Activated CD4-positive, CD25-positive, alpha-beta regulatory T cell treated with anti-CD3 and anti-CD28 coated beads, Interleukin-2, amount 50 U/mL, for 24 hours (primary cell): ENCODE measurements at regions not wholly inside any gene's neighbourhood (a gene's known extent, or its start where the extent isn't known, plus 50 kb on each side); places are given as distances from the start of the nearest gene placed in this dataset.
"Not testable (repeated sequence)": the region's sequence is repeated elsewhere in the genome, so short reads cannot be mapped to it uniquely, and the experiment has no call there.

Experiments used
- ATAC-seq, 2 donors: fragments of 150-1000 bp; cut with Tn5 transposase; one replicate each; pipeline ENCODE4 v1.10.0; 2021; ENCODE audit warnings: mild to moderate bottlenecking in 1 of 2, moderate library complexity in 1 of 2

DNA sequence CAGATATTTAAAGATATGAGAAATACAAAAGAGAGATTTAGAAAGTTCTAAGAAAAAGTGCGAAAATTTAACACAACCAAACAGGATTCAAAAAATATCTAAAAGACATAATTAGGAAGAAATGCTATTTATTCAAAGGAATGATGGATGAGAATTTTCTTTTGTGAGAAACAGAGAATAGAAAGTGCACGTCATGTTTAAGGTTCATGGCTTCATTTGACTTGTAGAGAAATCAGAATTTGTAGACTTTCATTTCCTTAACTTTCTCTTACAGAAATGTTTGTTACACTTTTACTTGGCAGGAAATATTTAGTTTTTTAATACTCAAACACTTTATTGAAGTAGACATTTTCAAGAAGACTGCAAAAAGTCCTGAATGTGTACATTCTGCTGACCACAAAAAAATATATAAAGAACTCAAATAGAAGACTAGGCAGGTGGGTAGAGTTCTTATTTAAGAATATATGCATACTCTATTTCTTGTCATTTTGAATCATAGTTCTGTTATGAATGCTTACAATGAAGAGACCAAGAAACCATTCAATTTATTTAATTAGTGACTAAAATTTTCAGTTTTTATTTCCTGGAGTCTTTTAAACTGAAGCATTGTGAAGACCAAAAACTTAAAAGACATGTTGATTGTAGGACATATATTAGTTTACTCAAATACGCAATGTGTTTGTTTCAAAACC lies 710.5 kb upstream of the HS3ST5 start:
- no peak for ATAC-seq

DNA sequence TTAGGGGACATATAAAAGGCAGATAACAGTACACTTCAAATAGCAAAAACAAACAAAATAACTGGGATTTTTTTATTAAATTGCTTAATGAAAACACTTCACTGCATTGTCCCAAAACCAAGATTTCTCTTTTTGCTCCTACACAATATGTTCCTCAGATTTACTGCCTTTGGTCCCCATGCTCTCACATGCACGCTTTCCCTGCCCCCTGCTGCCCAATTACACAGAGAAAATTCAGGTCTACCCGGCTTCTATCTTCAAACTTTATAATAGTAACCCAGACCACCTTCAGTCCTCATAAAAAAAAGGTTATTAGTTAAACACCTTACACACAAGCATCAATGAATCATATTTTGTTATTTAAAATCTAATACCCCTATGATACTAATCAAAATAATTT lies 673.8 kb upstream of the HS3ST5 start:
- ATAC-seq, result no peak

DNA sequence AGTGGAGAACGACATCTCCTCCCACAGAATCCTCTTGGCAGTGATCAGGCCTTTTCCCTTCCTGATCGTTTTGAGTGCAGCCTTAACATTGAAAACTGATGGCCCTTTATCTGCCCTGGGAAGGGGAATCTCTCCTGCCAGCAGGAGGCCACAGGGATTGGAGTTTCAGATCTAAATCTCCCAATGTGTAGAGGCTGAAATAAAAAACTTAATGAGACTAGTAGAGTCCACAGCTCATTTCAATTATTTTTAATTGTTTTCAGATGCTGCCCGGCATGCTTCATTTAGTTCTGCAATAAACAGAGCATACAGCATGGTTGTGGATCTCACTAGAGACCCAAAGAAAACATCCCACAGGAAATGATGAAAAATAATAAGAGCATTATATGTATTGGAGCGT lies 662.2 kb upstream of the HS3ST5 start:
- ATAC-seq, result no peak

DNA sequence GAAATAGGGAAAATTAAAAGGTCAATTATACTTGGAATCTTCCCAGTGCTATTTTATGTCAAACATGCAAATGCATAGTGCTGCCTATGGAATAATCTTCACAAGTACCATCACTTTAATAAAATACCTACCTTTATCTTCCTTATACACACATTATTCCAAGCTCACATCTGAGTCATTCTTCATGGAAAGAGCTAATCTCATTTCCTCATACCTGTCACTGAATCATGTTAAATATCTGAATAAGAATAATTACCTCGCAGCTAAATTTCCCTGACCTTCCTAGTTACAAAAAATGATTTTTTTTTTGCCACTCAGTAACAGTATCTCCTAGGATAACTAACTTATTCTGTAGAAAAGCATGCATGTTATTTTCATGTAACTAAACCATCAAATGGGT lies 661.4 kb upstream of the HS3ST5 start:
- no peak for ATAC-seq

DNA sequence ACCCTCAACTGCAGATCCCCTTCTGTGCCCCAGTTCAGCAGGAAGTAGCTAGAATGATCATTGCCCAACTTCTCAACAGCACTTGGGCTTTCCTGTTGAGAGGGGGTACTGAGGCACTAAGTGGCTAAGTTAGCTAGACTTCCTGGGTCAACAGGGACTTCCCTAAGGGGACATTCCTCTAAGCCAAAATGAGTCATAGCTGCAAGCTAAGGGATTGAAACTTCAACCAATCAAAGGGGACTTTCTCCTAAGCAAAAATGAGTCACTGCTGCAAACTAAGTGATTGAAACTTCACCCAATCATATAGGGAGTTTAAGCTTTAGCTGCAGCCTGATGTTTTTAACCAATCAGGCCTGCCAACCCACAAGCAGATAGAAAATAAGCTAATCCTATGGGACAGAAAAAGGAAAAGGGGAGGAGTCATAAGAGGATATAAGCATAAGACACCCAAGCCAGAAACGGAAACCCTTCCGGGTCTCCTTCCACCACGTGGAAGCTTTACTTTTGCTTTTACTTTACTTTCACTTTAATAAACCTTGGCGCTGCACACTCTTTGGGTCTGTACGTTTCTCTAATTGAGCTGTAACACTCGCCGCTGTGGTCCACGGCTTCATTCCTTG lies 659.0 kb upstream of the HS3ST5 start:
- ATAC-seq, result no peak

DNA sequence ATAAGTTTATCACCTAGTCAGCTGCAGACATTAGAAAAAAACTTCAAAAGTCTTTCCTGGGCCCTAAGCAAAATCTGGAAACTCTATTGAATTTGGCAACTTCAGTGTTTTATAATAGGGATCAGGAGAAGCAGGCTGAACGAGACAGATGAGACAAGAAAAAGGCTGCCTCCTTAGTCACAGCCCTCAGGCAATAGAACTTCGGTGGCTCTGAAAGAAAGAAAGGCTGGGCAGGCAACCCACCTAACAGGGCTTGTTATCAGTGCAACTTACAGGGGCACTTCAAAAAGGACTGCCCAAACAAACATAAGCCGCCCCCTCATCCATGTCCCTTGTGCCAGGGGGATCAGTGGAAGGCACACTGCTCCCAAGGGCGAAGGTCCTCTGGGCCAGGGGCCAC lies 657.9 kb upstream of the HS3ST5 start:
- no peak for ATAC-seq

DNA sequence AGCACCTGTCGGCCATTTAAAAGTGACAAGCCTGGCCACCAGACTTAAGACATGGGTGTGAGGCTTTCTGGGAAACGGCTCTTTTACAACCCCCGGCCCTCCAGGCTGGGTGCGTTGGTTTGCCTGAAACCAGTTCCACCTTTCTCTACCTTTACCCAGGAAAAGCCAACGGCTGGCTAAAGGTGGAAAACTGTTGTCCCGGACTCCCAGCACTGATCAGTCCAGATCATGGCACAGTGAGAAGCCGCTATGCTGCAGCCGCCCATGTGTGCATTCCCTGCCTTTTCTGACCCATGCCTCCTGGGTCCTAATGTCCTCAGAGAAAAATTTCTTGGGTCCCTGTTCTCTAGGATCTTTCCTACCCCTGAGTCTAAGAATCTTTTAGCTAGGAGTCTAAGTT lies 655.7 kb upstream of the HS3ST5 start:
- ATAC-seq, result no peak

DNA sequence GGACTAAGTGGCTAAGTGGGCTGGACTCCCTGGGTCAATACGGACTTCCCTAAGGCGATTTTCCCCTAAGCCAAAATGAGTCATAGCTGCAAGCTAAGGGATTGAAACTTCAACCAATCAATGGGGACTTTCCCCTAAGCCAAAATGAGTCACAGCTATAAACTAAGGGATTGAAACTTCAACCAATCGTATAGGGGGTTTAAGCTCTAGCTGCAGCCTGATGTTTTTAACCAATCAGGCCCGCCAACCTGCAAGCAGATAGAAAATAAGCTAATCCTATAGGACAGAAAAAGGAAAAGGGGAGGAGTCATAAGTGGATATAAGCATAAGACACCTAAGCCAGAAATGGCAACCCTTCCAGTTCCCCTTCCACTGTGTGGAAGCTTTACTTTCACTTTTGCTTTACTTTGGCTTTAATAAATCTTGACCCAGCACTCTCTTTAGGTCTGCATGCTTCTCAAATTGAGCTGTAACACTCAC lies 655.0 kb upstream of the HS3ST5 start:
- peak in 1 of 2 donors; percentile 15 for ATAC-seq

DNA sequence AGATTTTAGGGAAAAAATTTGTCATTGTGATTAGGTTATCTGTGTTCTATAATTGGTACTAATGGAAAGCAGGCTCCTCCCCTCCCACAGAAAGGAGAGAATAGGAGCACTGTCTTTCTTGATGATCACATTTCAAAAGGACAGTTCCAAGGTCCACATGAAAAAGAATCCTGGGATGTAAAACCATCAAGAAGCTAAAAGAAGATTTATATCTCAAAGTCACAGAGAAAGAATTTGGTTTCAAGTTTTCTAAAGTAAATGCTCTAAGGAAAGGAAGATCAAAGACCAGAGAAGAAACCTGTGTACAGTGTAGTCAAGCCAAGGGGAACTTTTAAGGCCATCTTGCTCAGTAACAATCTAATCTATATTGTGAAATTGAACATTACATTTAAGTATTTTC lies 652.7 kb upstream of the HS3ST5 start:
- ATAC-seq, result no peak

DNA sequence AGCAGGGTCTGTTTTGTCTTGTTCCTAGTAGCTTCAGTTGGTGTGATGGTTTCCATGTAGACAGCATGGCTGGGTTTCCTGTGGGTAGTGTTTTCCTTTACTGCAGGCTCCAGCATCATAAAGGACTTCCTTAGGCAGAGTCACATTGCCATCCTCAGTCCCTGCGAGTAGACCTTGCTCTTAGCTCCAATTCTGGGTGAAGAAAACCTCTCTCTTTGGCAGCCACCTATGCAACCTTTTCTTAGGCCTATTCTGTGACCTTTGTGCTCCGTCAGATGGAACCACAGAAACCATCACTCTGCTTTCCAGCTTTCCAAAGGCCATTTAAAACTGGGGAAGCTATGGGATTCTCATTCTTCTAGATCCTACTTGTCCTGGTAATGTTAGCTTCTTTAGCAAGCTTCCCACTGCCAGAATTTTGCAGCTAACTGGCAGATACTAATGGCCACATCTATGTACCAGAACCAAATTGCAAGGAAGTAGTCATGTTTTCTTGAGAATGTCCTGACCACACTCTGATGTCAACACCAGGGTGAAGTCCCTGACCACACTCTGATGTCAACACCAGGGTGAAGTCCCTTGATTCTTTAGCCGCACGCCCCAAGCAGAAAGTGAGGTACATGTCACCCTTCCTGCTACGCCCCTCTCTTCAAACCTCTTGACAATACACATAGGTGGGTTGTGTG lies 646.6 kb upstream of the HS3ST5 start:
- peak; percentile 33 to 76 for ATAC-seq

DNA sequence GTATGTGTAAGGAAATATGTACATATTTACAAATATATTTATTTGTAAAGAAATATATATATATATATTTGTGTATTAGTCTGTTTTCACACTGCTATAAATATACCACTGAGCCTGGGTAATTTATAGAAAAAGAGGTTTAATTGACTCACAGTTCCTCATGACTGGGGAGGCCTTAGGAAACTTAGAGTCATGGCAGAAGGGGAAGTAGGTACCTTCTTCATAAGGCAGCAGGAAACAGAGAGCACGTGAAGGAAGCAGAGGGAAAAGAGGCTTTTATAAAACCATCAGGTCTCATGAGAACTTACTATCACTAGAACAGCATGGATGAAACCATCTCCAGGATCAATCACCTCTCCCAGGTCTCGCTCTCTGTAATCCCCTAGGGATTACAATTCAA lies 644.5 kb upstream of the HS3ST5 start:
- no peak for ATAC-seq

DNA sequence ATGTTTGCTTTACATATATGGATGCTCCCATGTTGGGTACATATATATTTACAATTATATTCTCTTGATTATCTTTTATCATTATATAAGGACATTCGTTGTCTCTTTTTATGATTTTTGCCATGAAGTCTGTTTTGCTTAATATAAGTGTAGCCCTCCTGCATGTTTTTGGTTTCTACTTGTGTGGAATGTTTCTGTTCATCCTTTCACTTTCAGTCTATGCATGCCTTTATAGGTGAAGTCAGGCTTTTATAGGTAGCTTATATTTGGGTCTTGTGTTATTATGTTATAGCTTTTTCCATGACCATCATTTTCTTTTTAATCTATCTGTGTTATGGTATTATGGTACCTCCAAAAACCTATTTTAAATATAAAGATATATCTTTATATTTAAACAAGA lies 612.5 kb upstream of the HS3ST5 start:
- ATAC-seq, result no peak

DNA sequence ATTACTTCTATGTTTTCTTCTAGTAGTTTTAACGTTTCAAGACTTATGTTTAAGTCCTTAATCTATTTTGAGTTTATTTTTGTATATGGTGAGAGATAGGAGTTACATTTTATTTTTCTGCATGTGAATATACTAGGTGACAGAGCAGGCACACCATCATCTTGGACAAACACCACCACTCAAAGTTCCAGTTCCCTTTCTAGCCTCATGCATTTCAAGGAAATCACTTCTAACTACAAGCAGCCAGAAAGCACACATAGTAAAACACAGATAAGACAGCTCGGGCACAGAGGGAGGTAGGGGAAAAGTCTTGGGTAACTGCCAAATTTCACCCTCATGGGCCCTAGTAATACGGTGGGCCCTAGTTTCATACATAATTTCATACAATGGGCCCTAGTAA lies 609.4 kb upstream of the HS3ST5 start:
- ATAC-seq, result no peak

DNA sequence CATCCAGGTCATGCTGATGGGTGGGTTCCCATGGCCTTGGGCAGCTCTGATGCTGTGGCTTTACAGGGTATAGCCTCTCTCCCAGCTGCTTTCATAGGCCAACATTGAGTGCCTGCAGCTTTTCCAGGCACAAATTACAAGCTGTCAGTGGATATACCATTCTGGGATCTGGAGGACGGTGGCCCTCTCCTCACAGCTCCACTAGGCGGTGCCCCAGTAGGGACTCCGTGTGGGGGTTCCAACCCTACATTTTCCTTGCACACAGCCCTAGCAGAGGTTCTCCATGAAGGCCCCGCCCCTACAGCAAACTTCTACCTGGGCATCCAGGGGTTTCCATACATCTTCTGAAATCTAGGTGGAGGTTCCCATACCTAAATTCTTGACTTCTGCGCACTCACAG lies 602.6 kb upstream of the HS3ST5 start:
- no peak for ATAC-seq

DNA sequence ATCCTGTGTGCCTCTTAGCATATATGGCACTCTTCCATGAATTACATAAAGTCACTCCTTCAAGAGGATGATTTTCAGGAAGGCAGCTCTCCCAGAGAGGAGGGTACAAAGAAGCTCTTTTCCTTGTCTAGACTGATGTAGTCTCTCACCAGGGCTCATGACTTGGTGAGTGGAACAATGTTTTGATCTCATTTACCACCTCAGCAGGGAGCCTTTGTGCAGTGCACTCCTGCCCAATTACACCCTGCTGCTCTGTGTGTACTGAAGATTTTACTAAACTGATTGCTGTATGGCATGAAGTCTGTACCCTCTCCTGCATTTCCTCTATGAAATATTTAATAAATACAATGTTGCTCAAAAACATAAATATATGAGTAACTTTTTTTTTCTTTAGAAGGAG lies 598.3 kb upstream of the HS3ST5 start:
- ATAC-seq, result no peak

DNA sequence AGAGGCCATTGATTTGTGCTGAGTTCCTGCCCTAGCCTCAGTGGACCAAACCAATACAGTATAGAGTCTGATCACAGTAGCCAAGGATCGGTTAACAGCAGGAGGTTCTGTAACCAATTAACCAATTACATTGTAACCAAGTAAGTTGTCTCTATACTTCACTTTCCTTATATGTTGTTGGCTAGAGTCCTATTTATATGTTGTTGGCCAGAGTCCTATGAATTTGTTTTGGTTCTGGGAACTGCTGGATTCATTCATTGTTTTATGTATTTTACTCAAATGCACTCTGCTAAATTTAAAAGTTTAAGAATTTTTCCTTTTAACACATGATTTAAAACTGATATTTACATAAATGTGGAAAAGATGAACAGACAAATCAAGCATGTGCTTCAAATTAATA lies 597.4 kb upstream of the HS3ST5 start:
- ATAC-seq, result no peak

DNA sequence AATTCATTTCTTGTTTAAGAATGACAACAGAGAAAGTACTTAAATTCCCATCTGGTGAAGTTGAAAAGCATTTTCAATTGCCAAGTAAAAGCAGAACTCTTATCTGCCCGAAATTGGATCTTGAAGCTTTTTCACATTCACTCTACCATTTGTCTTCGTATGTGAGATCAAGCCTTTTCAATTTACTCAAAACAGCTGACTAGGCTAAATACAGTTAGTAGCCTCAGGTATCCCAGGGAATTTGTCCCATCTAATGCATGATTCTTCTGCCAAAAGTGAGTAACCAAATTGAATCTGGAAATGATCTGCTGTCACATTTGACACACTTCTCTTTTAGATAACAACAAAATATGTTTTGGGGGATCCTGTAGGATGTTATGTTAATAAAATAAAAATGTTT lies 596.8 kb upstream of the HS3ST5 start:
- ATAC-seq, result no peak

DNA sequence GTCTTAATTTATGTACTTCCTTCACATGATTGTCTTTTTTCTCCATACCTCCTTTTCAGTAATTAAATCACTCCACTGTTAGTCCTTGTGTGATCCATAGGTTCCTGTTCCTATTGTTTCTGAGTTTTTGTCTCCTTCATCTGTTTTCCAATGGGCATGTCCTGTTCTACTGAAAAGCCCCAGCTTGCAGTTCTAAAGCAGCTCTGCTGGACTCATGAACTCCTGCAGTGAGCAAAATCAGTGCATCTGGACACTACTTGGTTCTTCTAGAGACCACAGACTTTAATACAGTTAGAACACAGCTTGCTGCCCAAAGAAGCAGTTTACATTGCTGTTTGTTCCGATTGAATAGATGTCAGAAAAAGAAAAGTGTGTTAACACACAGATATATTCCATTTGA lies 593.3 kb upstream of the HS3ST5 start:
- no peak for ATAC-seq

DNA sequence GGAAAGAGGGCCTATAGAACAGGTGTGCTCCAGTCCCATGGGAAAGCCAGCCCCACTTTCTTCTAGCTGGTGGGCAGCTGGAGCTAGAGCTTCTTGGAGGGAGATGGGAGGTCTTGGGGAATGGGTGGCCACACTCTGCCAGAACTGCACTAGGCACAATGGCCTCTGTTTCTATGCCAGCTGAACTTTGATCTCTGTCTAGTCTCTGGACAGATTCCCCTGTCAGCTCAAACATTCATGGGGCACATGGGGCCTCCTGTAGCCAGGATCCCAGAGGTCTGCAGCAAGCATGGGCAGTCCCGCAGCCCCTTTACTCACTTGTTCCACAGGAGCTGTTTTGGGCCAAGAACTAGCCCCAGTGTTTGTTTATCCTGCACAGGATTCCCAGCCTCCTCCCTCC lies 591.3 kb upstream of the HS3ST5 start:
- no peak for ATAC-seq

DNA sequence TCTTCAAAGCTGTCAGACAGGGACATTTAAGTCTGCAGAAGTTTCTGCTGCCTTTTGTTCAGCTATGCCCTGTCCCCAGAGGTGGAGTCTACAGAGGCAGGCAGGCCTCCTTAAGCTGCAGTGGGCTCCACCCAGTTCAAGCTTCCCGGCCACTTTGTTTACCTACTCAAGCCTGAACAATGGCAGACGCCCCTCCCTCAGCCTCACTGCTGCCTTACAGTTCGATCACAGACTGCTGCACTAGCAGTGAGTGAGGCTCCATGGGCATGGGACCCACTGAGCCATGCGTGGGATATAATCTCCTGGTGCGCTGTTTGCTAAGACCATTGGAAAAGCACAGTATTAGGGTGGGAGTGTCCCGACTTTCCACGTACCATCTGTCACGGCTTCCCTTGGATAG lies 585.9 kb upstream of the HS3ST5 start:
- ATAC-seq, result not testable (repeated sequence)

DNA sequence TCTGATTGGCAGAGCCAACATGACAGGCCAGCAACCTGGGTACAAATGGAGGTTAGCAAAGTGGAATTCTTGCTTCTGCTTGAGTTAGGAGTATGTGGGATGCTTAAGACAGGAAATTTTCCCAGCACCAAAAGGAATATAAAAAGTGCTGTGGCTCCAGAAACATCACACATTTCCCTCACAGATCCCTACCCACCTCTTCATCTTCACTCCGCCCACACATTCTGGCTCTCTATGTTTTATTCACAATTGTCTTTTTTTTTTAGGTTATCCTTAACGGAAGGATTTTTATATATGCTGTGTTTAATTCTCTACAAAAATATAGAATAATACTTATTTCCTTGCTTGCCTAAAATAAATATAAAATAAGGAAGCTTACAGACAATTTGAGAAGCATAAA lies 563.3 kb upstream of the HS3ST5 start:
- ATAC-seq, result no peak

DNA sequence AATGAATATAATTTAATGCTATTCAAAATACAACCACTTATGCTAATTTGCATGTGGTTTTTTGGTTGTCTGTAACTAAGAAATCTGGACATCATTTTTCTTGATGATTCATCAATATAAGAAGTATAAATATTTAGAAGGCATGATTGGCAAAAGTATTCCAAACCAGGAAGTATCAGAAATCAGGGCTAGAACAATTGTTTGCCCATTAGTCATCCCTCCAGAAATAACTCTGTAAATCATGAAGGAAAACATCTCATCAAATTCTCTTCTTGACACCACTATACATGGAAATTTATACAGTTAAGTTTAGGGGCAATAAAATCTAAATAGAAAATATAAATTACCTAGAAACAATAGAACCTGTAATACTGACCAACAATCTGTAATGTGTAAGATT lies 554.7 kb upstream of the HS3ST5 start:
- ATAC-seq, result no peak

DNA sequence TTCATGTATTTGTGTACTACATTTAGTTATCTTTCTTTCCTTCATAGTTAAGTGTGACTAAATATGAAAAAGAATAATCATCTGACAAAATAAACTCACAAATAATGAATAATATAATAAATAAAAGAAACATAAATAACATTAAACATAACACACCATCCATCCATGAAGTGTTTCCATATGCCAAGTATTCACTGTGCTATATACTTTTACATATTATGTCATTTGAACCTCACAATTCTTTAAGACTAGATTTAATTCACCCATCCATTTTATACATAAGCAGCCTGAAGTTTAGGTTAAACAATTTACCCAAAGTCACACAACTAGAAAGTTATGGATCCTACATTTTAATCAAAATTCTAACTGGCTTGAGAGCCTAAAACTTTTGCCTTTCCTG lies 549.4 kb upstream of the HS3ST5 start:
- no peak for ATAC-seq

DNA sequence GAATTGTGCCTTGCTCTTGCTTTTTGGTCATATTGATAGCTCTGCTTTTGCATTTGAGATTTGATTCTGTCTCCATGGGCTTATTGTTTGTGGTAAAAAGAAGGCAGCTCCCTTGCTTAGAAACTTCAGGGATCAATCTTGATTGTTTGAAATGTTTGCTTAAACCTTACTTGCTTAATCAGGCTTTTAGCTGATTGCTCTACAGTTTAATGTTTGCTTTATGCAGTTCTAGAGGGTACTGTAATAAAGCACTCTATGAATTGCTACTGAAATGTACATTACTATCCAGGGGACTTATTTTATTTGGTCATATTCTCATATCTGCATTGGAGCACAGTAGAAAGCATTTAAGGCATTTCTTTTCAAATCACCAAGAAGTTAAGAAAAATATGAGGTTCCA lies 545.4 kb upstream of the HS3ST5 start:
- no peak for ATAC-seq
